ENCODE measurements at regions not wholly inside any gene's neighbourhood (a gene's known extent, or its start where the extent isn't known, plus 50 kb on each side); places are given as distances from the start of the nearest gene placed in this dataset.
"Not testable (repeated sequence)": the region's sequence is repeated elsewhere in the genome, so short reads cannot be mapped to it uniquely, and the experiment has no call there.

DNA sequence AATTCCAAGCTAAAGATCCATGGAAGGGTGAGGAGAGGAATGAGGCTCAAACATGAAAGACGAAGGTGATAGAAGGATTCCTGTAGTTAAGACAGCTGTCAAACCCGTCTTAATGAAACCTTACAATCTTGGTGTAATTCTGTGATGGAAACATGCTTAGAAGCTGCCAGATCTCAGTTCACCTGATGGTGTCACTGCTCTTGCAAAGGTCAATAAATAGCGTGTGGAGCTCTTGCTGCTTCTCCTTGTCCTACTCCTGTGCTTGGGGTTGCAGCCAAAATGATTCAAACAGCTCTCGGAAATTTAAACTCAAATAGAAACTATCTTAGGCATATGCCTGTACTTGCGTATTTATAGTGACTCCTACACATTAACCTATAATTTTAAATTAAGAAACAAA, 1705.0 kb downstream of the OLFM4 start:
- Histone ChIP-seq H3K4me3 (ENCODE audit: insufficient read depth, low read depth, low read length) (no peak overlapping the region), H3K4me1 (ENCODE audit: insufficient read depth, low read length) (no peaks in the 10 kb centered on the region), H3K79me2 (ENCODE audit: insufficient read depth, low read length) (no peaks in the 10 kb centered on the region), H3K9ac (ENCODE audit: low read length) (no peak overlapping the region), H3K36me3 (ENCODE audit: insufficient read depth, low read length) (no peaks in the 10 kb centered on the region), H2AFZ (ENCODE audit: low read depth, low read length) (no peak overlapping the region), H3K27ac (ENCODE audit: low read depth, low read length) (no peak overlapping the region), H3K27me3 (ENCODE audit: insufficient read depth, low read length) (no peaks in the 10 kb centered on the region), H3K9me3 (ENCODE audit: insufficient read depth, low read depth, low read length) (no peaks in the 10 kb centered on the region), H3K4me2 (ENCODE audit: low read length) (no peak overlapping the region), H4K20me1 (ENCODE audit: insufficient read depth, low read length) (no peaks in the 10 kb centered on the region)
- H3K27ac Mint-ChIP-seq (ENCODE audit: unreplicated experiment) = no peak overlapping the region
- no peaks in the 10 kb centered on the region for H3K36me3 Mint-ChIP-seq (ENCODE audit: low read depth, unreplicated experiment)
- no peaks in the 10 kb centered on the region for H3K4me1 Mint-ChIP-seq (ENCODE audit: low read depth, unreplicated experiment)
- no peaks in the 10 kb centered on the region for H3K27me3 Mint-ChIP-seq (ENCODE audit: low read depth, unreplicated experiment)
- DNase-seq (ENCODE audit: low read depth) = no peak
- no peak overlapping the region for H3K4me3 Mint-ChIP-seq (ENCODE audit: unreplicated experiment)
- no peak for TF ChIP-seq EZH2 (IDR thresholded peaks at IDR 0.05; ENCODE audit: insufficient read depth, low read length)
- no peak for TF ChIP-seq CTCF (IDR thresholded peaks at IDR 0.05; ENCODE audit: insufficient read depth, low read depth, low read length)
- no peak for FAIRE-seq
- no peaks in the 10 kb centered on the region for H3K9me3 Mint-ChIP-seq (ENCODE audit: unreplicated experiment)

GRCh38 chr13:54737211-54737610, 1708.6 kb downstream of the OLFM4 start:
- not testable (repeated sequence) for H3K27me3 Mint-ChIP-seq (ENCODE audit: low read depth, unreplicated experiment); H3K36me3 Mint-ChIP-seq (ENCODE audit: low read depth, unreplicated experiment); H3K79me2 ChIP-seq (ENCODE audit: insufficient read depth, low read length); H3K9me3 ChIP-seq (ENCODE audit: insufficient read depth, low read depth, low read length); FAIRE-seq; H3K4me3 ChIP-seq (ENCODE audit: insufficient read depth, low read depth, low read length); H3K4me1 ChIP-seq (ENCODE audit: insufficient read depth, low read length); H3K27ac ChIP-seq (ENCODE audit: low read depth, low read length); H3K27me3 ChIP-seq (ENCODE audit: insufficient read depth, low read length); H3K9ac ChIP-seq (ENCODE audit: low read length); DNase-seq (ENCODE audit: low read depth); H3K4me3 Mint-ChIP-seq (ENCODE audit: unreplicated experiment); H3K27ac Mint-ChIP-seq (ENCODE audit: unreplicated experiment); H3K4me2 ChIP-seq (ENCODE audit: low read length); H3K4me1 Mint-ChIP-seq (ENCODE audit: low read depth, unreplicated experiment); H4K20me1 ChIP-seq (ENCODE audit: insufficient read depth, low read length); H3K9me3 Mint-ChIP-seq (ENCODE audit: unreplicated experiment); H3K36me3 ChIP-seq (ENCODE audit: insufficient read depth, low read length); H2AFZ ChIP-seq (ENCODE audit: low read depth, low read length)

GRCh38 chr13:54742984-54743383, 1714.4 kb downstream of the OLFM4 start:
- Histone ChIP-seq H3K4me1 (ENCODE audit: insufficient read depth, low read length) (no peaks in the 10 kb centered on the region), H3K4me3 (ENCODE audit: insufficient read depth, low read depth, low read length) (no peak overlapping the region), H4K20me1 (ENCODE audit: insufficient read depth, low read length) (no peaks in the 10 kb centered on the region), H3K9ac (ENCODE audit: low read length) (no peak overlapping the region), H3K4me2 (ENCODE audit: low read length) (no peak overlapping the region), H3K27me3 (ENCODE audit: insufficient read depth, low read length) (no peaks in the 10 kb centered on the region), H2AFZ (ENCODE audit: low read depth, low read length) (no peak overlapping the region), H3K9me3 (ENCODE audit: insufficient read depth, low read depth, low read length) (no peaks in the 10 kb centered on the region), H3K27ac (ENCODE audit: low read depth, low read length) (no peak overlapping the region), H3K36me3 (ENCODE audit: insufficient read depth, low read length) (no peaks in the 10 kb centered on the region), H3K79me2 (ENCODE audit: insufficient read depth, low read length) (no peaks in the 10 kb centered on the region)
- Mint-ChIP-seq H3K27ac (ENCODE audit: unreplicated experiment) (no peak overlapping the region), H3K36me3 (ENCODE audit: low read depth, unreplicated experiment) (no peaks in the 10 kb centered on the region), H3K9me3 (ENCODE audit: unreplicated experiment) (no peaks in the 10 kb centered on the region), H3K27me3 (ENCODE audit: low read depth, unreplicated experiment) (no peaks in the 10 kb centered on the region), H3K4me1 (ENCODE audit: low read depth, unreplicated experiment) (no peaks in the 10 kb centered on the region), H3K4me3 (ENCODE audit: unreplicated experiment) (no peak overlapping the region)
- no peak for TF ChIP-seq EZH2 (IDR thresholded peaks at IDR 0.05; ENCODE audit: insufficient read depth, low read length)
- no peak for TF ChIP-seq CTCF (IDR thresholded peaks at IDR 0.05; ENCODE audit: insufficient read depth, low read depth, low read length)
- FAIRE-seq (no peak), DNase-seq (ENCODE audit: low read depth) (no peak)

Measured in astrocyte (in vitro differentiated cells and primary cell).